GM12874 (cell line): ENCODE measurements at regions not wholly inside any gene's neighbourhood (a gene's known extent, or its start where the extent isn't known, plus 50 kb on each side); places are given as distances from the start of the nearest gene placed in this dataset.

ENCODE experiments used
- CTCF ChIP-seq: IDR thresholded peaks from 2 replicates; pipeline ENCODE4 v1.5.1; 2011; ENCODE audit warnings: low read depth, mild to moderate bottlenecking, control low read depth, low read length, moderate library complexity; ENCODE audit not compliant: insufficient read depth

- no peak for TF ChIP-seq CTCF
Observed at GRCh38 chr2:83368916-83369315, 1090.2 kb downstream of the SUCLG1 start.

- no peak for TF ChIP-seq CTCF
Observed at GRCh38 chr2:83368461-83368860, 1090.6 kb downstream of the SUCLG1 start.

- no peak for TF ChIP-seq CTCF
Observed at GRCh38 chr2:83365476-83365875, 1093.6 kb downstream of the SUCLG1 start.

DNA sequence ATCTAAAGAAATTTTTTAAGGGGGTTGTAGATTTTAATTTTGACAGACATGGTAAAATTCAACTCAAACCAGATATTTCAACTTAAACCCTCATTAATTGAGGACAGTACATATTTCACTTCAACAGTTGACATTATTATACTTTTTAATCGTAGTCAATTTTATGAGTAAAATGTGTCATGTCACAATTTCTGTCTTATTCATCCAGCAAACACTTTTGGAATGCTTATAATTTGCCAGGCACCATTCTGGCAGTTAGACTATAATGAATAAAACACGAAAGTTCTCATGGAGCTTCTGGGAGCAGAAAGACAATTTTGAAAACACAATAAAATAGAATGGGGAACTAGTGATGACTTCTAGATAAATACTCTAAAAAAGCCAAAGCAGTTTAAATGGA is 1094.8 kb downstream of the SUCLG1 start:
- TF ChIP-seq CTCF = no peak

DNA sequence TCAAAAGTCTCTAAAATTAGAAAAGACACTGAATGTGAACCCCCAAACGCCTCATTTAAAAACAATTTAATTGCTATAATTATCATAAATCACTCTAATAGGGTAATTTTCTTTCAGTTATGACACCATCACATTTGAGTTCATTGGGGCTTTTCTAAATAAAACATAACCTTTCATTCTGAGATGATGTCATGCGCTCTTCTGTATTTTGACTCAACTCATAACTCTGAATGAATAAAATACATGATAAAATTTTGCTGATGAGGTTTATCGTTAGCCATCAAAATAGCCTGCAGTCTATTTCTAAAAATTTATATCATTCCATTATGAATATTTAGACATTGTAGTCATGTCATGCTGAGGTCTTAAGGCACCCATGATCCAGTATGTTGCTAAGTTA is 1099.7 kb downstream of the SUCLG1 start:
- TF ChIP-seq CTCF = no peak

DNA sequence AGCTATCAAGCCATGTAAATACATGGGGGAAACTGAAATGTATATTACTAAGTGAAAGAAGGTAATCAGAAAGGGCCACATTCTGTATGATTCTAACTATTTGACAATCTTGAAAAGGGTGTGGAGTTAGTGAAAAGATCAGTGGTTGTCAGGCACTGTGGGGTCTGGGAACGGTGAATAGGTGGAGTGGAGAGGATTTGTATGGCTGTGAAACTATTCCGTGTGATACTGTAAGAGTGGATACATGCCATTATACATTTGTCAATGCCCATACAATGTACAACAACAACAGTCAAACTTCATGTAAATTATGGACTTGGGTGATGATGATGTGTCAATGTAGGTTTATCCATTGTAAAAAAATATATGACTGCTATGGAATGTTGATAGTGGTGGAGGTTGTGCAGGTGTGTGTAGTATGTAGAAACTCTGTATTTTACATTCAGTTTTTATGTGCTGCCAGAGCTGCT is 1116.2 kb downstream of the SUCLG1 start:
- TF ChIP-seq CTCF = no peak

GRCh38 chr2:83340424-83340823 is 1118.7 kb downstream of the SUCLG1 start:
- no peak for TF ChIP-seq CTCF

DNA sequence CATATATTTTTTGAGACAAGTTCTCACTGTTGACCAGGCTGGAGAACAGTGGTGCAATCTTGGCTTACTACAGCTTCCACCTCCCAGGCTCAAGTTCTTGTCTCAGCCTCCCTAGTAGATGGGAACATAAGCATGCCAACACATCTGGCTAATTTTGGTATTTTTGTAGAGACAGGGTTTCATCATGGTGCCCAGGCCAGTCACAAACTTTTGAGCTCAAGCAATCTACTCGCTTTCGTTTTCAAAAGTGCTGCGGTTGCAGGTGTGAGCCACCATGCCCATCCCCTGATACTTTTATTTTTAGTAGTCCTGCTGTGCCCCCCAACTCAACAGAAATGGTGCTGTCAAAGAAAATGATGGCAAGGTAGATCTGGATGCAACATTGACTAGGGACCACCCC is 1127.3 kb downstream of the SUCLG1 start:
- TF ChIP-seq CTCF = no peak
